Keratinocyte (primary cell): ENCODE measurements at regions not wholly inside any gene's neighbourhood (a gene's known extent, or its start where the extent isn't known, plus 50 kb on each side); places are given as distances from the start of the nearest gene placed in this dataset.

ENCODE experiments used
- DNase-seq: peaks from one replicate; pipeline ENCODE4 v3.0.0-alpha.2; 2011; ENCODE audit warnings: low read depth, missing footprints, low spot score
- FAIRE-seq: peaks from 2 replicates; lab custom pipeline; 2011; peaks lifted over from hg19 to GRCh38; lab: Jason Lieb, UNC
- H2AFZ ChIP-seq: 2 replicates; pipeline ENCODE4 v1.6.0; 2012; ENCODE audit warnings: low read length, control low read depth, inconsistent platforms; ENCODE audit not compliant: control insufficient read depth
- H3K27ac ChIP-seq: 2 replicates; pipeline ENCODE4 v1.5.1; 2011; ENCODE audit warnings: low read length; ENCODE audit not compliant: control insufficient read depth, insufficient read depth
- H3K27me3 ChIP-seq: 3 replicates; pipeline ENCODE4 v1.6.0; 2011; ENCODE audit warnings: low read length; ENCODE audit not compliant: control insufficient read depth, insufficient read depth; ENCODE audit errors: extremely low read depth
- H3K36me3 ChIP-seq, 2 experiments: 2 replicates in 1 of 2; 3 replicates in 1 of 2; pipeline ENCODE4 v1.5.1; 2011; ENCODE audit warnings: low read length in 2 of 2, mild to moderate bottlenecking in 1 of 2; ENCODE audit not compliant: control insufficient read depth in 2 of 2, insufficient read depth in 2 of 2; ENCODE audit errors: extremely low read depth in 1 of 2
- H3K4me1 ChIP-seq: 3 replicates; pipeline ENCODE4 v1.5.1; 2011; ENCODE audit warnings: low read length; ENCODE audit not compliant: control insufficient read depth, insufficient read depth; ENCODE audit errors: extremely low read depth
- H3K4me2 ChIP-seq: 3 replicates; pipeline ENCODE4 v1.6.0; 2011; ENCODE audit warnings: low read depth, low read length; ENCODE audit not compliant: control insufficient read depth, insufficient read depth; ENCODE audit errors: extremely low read depth
- H3K4me3 ChIP-seq, 3 experiments: fragments of 200-600 bp in 1 of 3; sonication (generic) in 1 of 3; 2 replicates in 2 of 3; 3 replicates in 1 of 3; pipeline ENCODE4 v1.5.1; 2011 to 2016; ENCODE audit warnings: low read length in 3 of 3, mild to moderate bottlenecking in 3 of 3, control low read depth in 2 of 3, inconsistent platforms in 1 of 3, low read depth in 1 of 3, mixed read lengths in 1 of 3, mixed run types in 1 of 3, moderate library complexity in 1 of 3; ENCODE audit not compliant: control insufficient read depth in 2 of 3, insufficient read depth in 2 of 3; ENCODE audit errors: extremely low read depth in 1 of 3
- H3K79me2 ChIP-seq: 2 replicates; pipeline ENCODE4 v1.6.0; 2012; ENCODE audit warnings: low read length; ENCODE audit not compliant: control insufficient read depth, insufficient read depth
- H3K9ac ChIP-seq: 3 replicates; pipeline ENCODE4 v1.6.0; 2011; ENCODE audit warnings: low read length; ENCODE audit not compliant: control insufficient read depth, insufficient read depth; ENCODE audit errors: extremely low read depth
- H3K9me1 ChIP-seq: 3 replicates; pipeline ENCODE4 v1.6.0; 2011; ENCODE audit warnings: low read length; ENCODE audit not compliant: control insufficient read depth, insufficient read depth; ENCODE audit errors: extremely low read depth
- H3K9me3 ChIP-seq: 2 replicates; pipeline ENCODE4 v1.5.1; 2012; ENCODE audit warnings: low read depth, low read length; ENCODE audit not compliant: control insufficient read depth
- H4K20me1 ChIP-seq: 3 replicates; pipeline ENCODE4 v1.6.0; 2011; ENCODE audit warnings: low read length; ENCODE audit not compliant: control insufficient read depth, insufficient read depth; ENCODE audit errors: extremely low read depth
- CTCF ChIP-seq, 3 experiments: IDR thresholded peaks in 1 of 3; conservative IDR thresholded peaks in 1 of 3; optimal IDR thresholded peaks in 1 of 3; 2 replicates in 2 of 3; 3 replicates in 1 of 3; pipeline versions ENCODE3 to v1.5.1; 2011; ENCODE audit warnings: low read length in 3 of 3, mild to moderate bottlenecking in 3 of 3, moderate library complexity in 2 of 3, control low read depth in 1 of 3, inconsistent platforms in 1 of 3; ENCODE audit not compliant: insufficient read depth in 2 of 3; ENCODE audit errors: extremely low read depth in 1 of 3
- EZH2 ChIP-seq: IDR thresholded peaks from one replicate; pipeline ENCODE4 v1.6.1; 2012; ENCODE audit warnings: inconsistent platforms, mild to moderate bottlenecking, low read length, moderate library complexity
- dilution Hi-C: fragments of 300-500 bp; cut with MboI; formaldehyde crosslinking; loops from one replicate; pipeline ENCODE4 v1.7.0; 2020; ENCODE audit warnings: low sequenced_read_pairs; ENCODE audit not compliant: extremely low pct_ligation_motif_present

DNA sequence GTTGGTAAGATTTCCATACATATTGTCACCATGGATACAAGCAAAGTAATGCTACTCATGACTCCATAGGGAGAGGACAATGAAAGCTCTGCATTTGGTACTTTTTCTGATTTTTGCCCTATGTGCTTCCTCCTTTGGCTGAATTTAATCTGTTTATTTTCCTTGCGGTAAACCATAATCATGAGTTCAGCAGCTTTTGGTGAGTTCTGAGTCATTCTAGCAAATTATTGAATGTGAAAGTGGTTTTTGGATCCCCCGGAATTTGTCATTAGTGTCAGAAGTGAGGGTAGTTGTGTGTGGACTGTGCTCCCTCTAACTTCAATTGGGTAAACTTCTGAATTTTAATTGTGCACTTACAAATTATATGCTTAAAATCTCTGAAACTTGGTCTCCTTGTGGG is 170.3 kb downstream of the MOSPD2 start:
- no peak for TF ChIP-seq CTCF (optimal IDR thresholded peaks at IDR 0.05 in 1 of 3, IDR thresholded peaks at IDR 0.05 in 1 of 3, conservative IDR thresholded peaks at IDR 0.05 in 1 of 3; ENCODE audit: extremely low read depth in 1 of 3, insufficient read depth in 2 of 3, low read length in 3 of 3)
- no peak for TF ChIP-seq EZH2
- Histone ChIP-seq H3K9me3 (no peaks in the 10 kb centered on the region), H3K79me2 (no peaks in the 10 kb centered on the region), H3K36me3 (no peaks in the 10 kb centered on the region), H3K9ac (no peak overlapping the region), H3K27ac (no peak overlapping the region), H4K20me1 (no peaks in the 10 kb centered on the region), H3K4me2 (no peak overlapping the region), H2AFZ (no peak overlapping the region), H3K4me3 (no peak overlapping the region), H3K9me1 (no peaks in the 10 kb centered on the region), H3K4me1 (no peaks in the 10 kb centered on the region), H3K27me3 (no peaks in the 10 kb centered on the region)
- FAIRE-seq (no peak), DNase-seq (no peak)
- dilution Hi-C loops: no loop called here

GRCh38 chrX:15033917-15034316 is 160.7 kb downstream of the MOSPD2 start:
- Histone ChIP-seq H4K20me1 (no peaks in the 10 kb centered on the region), H3K4me2 (no peak overlapping the region), H3K27ac (no peak overlapping the region), H2AFZ (no peak overlapping the region), H3K9me1 (no peaks in the 10 kb centered on the region), H3K4me3 (no peak overlapping the region), H3K9me3 (no peaks in the 10 kb centered on the region), H3K9ac (no peak overlapping the region), H3K4me1 (no peaks in the 10 kb centered on the region), H3K36me3 (no peaks in the 10 kb centered on the region), H3K27me3 (no peaks in the 10 kb centered on the region), H3K79me2 (no peaks in the 10 kb centered on the region)
- no peak for FAIRE-seq
- no peak for DNase-seq
- dilution Hi-C loops: no loop called here
- no peak for TF ChIP-seq CTCF (optimal IDR thresholded peaks at IDR 0.05 in 1 of 3, IDR thresholded peaks at IDR 0.05 in 1 of 3, conservative IDR thresholded peaks at IDR 0.05 in 1 of 3; ENCODE audit: extremely low read depth in 1 of 3, insufficient read depth in 2 of 3, low read length in 3 of 3)
- TF ChIP-seq EZH2: no peak
